CD4-positive, alpha-beta T cell treated with Interleukin-15 for 4 hours (primary cell): ENCODE measurements at regions not wholly inside any gene's neighbourhood (a gene's known extent, or its start where the extent isn't known, plus 50 kb on each side); places are given as distances from the start of the nearest gene placed in this dataset.
"Not testable (repeated sequence)": the region's sequence is repeated elsewhere in the genome, so short reads cannot be mapped to it uniquely, and the experiment has no call there.

Source experiments
- DNase-seq: peaks from one replicate; pipeline ENCODE4 v3.0.0-alpha.2; 2020; ENCODE audit warnings: low spot score

GRCh38 chr4:112946127-112946526 is 103.3 kb upstream of the ANK2 start:
- no peak for DNase-seq

GRCh38 chr4:112947616-112948015 is 101.8 kb upstream of the ANK2 start:
- no peak for DNase-seq

DNA sequence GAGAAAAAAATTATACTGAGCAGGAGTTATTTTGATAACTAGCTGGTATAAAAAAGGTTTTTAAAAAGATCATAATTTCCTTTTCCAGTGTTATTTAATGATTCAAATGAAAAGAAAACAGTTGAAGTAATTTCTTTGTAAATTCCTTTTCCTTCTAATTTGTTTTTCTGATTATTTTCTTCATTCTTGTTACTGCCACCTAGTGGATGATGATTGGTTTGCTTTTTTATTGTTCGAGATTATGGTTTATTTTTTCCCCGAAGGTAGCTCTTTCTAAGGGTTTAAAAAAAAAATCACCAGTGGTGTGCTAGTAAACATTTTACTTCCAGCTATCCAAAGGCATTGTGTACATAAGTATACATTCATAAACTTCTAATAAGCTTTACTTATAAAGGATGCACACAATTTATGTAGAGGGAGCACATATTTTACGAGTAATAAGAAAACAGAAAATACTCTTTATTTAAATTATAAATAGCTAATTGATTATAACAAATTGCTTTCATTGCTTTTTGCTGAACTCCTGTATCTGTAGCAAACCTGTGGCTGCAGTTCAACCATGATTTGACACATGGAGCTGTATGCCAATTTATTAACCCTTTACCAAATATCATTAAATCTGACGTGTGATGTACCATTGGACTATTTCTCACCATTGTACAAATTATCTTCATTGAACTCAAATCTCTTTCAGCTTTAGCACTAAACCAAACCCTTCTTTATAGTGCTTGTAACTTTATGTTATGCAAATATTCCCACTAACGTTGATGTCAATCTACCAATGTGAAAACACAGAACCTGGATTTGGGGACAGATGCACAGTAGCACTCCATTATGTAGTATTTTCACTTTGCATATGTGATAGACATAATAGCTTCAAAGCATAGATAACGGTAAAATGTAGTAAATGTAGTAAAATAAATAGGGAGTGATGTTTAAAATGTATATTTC is 97.8 kb upstream of the ANK2 start:
- no peak for DNase-seq

DNA sequence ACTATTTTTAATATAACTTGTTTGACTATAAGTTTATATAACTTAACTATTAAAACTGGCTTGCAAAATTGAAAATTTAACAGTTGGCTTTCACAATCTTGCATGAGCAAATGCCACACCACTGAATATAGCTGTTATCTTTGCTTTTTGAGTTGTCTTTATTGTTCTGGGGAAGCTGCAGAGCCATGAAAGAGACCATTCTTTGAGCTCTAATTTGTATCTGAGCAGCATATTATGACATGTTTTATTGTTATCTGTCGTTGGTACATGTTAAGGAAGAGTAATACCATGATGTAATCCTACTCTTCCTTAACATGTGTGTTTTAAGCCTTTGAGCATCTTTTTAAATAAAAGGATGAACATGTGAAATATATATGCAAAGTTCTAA is 97.1 kb upstream of the ANK2 start:
- DNase-seq, result no peak

- no peak for DNase-seq
Measured at GRCh38 chr4:112953262-112953661, 96.2 kb upstream of the ANK2 start.

- no peak for DNase-seq
Measured at GRCh38 chr4:112954286-112954685, 95.2 kb upstream of the ANK2 start.

GRCh38 chr4:112956484-112956896 is 93.0 kb upstream of the ANK2 start:
- no peak for DNase-seq

GRCh38 chr4:112957764-112958163 is 91.7 kb upstream of the ANK2 start:
- DNase-seq, result not testable (repeated sequence)

GRCh38 chr4:112966701-112967488 is 82.6 kb upstream of the ANK2 start:
- no peak for DNase-seq

- no peak for DNase-seq
Measured at GRCh38 chr4:112968451-112969159, 80.8 kb upstream of the ANK2 start.

- DNase-seq, result no peak
Measured at GRCh38 chr4:112970903-112971302, 78.5 kb upstream of the ANK2 start.

GRCh38 chr4:112973750-112974251 is 75.7 kb upstream of the ANK2 start:
- DNase-seq, result no peak

DNA sequence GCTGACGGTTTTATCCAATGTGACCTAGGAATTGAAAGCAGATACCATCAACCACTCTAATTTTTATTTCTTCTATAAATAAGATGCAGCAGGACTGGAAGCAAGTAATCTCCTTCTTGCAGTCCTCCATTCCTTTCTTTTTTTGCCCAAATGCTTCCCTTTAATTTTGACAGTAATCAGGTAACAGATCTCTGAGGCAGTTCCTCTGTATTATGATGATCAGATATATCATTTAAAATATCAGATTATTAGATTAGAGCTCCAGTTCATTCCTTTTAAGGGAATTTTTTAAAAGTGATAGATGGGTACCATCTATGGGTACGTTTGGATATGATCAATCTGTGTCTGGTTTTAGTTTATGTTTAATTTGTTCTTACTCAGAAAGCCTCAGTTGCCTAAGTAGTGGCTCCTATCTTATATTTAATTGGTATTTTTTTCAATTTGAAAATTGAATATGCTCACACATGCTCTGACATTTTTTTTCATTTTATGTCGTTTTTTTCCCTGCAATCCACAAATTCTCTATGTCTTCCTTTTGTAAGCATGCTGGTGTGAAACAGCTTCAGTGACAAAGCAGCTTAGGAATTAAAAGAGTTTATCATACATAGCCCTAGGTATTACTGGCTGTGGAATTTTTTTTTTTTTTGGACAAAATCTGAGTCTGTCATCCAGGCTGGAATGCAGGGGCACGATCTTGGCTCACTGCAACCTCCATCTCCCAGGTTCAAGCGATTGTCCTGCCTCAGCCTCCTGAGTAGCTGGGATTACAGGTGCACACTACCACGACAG is 73.7 kb upstream of the ANK2 start:
- DNase-seq, result no peak

GRCh38 chr4:112978691-112979472 is 70.6 kb upstream of the ANK2 start:
- no peak for DNase-seq

- DNase-seq, result no peak
Measured at GRCh38 chr4:112979881-112980421, 69.5 kb upstream of the ANK2 start.

GRCh38 chr4:112982680-112983079 is 66.8 kb upstream of the ANK2 start:
- no peak for DNase-seq

DNA sequence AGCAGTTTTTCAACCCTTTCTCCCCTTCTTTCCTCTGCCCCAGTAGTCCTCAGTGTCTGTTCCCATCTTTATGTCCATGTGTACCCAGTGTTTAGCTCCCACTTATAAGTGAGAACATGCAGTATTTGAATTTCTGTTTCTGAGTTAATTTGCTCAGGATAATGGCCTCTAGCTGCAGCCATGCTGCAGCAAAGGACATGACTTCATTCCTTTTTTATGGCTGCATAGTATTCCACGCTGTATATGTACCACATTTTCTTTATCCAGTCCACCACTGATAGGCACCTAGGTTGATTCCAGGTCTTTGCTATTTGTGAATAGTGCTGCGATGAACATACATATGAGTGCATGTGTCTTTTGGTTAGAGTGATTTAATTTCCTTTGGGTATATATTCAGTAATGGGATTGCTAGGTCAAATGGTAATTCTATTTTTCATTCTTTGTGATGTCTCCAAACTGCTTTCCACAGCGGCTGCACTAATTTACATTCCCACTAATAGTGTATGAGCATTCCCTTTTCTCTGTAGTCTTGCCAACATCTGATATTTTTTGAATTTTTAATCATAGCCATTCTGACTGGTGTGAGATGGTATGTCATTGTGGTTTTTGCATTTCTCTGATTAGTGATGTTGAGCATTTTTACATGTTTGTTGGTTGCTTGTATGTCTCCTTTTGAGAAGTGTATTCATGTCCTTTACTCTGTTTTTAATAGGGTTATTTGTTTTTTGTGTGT is 54.6 kb upstream of the ANK2 start:
- DNase-seq, result no peak
